ENCODE measurements at regions not wholly inside any gene's neighbourhood (a gene's known extent, or its start where the extent isn't known, plus 50 kb on each side); places are given as distances from the start of the nearest gene placed in this dataset.

DNA sequence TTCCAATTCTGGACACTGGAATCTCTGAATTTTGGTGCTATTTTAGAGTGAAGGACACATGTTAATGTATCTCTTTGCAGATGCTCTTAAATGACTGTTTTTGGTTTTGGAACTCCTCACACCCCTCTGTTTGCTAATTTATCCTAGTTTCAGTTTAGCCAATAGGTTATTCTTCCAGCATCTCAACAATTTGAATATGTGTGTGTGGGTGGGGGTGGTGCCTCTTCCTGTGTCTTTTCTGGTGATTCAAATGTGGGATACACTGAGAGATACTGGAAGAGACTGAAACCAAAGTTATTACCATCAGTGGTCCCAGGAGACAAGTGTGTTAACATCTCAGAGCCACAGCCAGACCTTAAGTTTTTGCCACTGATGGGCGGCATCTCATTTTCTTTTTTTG lies 1317.4 kb upstream of the TMEM132C start (continued):
- no peak for TF ChIP-seq EZH2 (IDR thresholded peaks at IDR 0.05; ENCODE audit: low read depth, low read length, severe bottlenecking)
- TF ChIP-seq, protein P1, sequence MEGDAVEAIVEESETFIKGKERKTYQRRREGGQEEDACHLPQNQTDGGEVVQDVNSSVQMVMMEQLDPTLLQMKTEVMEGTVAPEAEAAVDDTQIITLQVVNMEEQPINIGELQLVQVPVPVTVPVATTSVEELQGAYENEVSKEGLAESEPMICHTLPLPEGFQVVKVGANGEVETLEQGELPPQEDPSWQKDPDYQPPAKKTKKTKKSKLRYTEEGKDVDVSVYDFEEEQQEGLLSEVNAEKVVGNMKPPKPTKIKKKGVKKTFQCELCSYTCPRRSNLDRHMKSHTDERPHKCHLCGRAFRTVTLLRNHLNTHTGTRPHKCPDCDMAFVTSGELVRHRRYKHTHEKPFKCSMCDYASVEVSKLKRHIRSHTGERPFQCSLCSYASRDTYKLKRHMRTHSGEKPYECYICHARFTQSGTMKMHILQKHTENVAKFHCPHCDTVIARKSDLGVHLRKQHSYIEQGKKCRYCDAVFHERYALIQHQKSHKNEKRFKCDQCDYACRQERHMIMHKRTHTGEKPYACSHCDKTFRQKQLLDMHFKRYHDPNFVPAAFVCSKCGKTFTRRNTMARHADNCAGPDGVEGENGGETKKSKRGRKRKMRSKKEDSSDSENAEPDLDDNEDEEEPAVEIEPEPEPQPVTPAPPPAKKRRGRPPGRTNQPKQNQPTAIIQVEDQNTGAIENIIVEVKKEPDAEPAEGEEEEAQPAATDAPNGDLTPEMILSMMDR (IDR thresholded peaks at IDR 0.05; ENCODE audit: control extremely low read depth in 1 of 3, insufficient read depth in 1 of 3, low read depth in 1 of 3, low read length in 3 of 3), result no peak
- TF ChIP-seq SIN3A (conservative IDR thresholded peaks at IDR 0.05 in 1 of 2, IDR thresholded peaks at IDR 0.05 in 1 of 2; ENCODE audit: low read depth in 1 of 2, low read length in 2 of 2), result no peak
- no peak for TF ChIP-seq BCL11A (IDR thresholded peaks at IDR 0.05; ENCODE audit: low read depth in 2 of 2, low read length in 2 of 2)
